SJCRH30 (cell line): ENCODE measurements at regions not wholly inside any gene's neighbourhood (a gene's known extent, or its start where the extent isn't known, plus 50 kb on each side); places are given as distances from the start of the nearest gene placed in this dataset.
"Not testable (repeated sequence)": the region's sequence is repeated elsewhere in the genome, so short reads cannot be mapped to it uniquely, and the experiment has no call there.

Source experiments
- DNase-seq, 2 experiments: peaks; one replicate each; pipeline ENCODE4 v3.0.0-alpha.2; 2015 to 2020
- H3K27ac ChIP-seq: fragments of 250-450 bp; sonication (Bioruptor Pico); 2 replicates; pipeline ENCODE4 v1.5.1; 2020; ENCODE audit warnings: mild to moderate bottlenecking, moderate library complexity
- H3K27me3 ChIP-seq: fragments of 250-450 bp; sonication (Bioruptor Pico); 2 replicates; pipeline ENCODE4 v1.5.1; 2020; ENCODE audit warnings: mild to moderate bottlenecking, moderate library complexity
- H3K36me3 ChIP-seq: fragments of 250-450 bp; sonication (Bioruptor Pico); 2 replicates; pipeline ENCODE4 v1.5.1; 2020; ENCODE audit warnings: mild to moderate bottlenecking, moderate library complexity
- H3K4me1 ChIP-seq: fragments of 250-450 bp; sonication (Bioruptor Pico); 2 replicates; pipeline ENCODE4 v1.5.1; 2020; ENCODE audit warnings: mild to moderate bottlenecking, moderate library complexity
- H3K4me3 ChIP-seq: fragments of 250-450 bp; sonication (Bioruptor Pico); 2 replicates; pipeline ENCODE4 v1.5.1; 2020; ENCODE audit warnings: mild to moderate bottlenecking, moderate library complexity
- H3K9me3 ChIP-seq: fragments of 250-450 bp; sonication (Bioruptor Pico); replicated peaks from 2 replicates; pipeline ENCODE4 v1.5.1; 2020; ENCODE audit warnings: mild to moderate bottlenecking, moderate library complexity

- H3K9me3 ChIP-seq, result no peaks in the 10 kb centered on the region
- H3K27ac ChIP-seq, result no peak overlapping the region
- DNase-seq, result no peak
- H3K27me3 ChIP-seq, result no peaks in the 10 kb centered on the region
- no peaks in the 10 kb centered on the region for H3K36me3 ChIP-seq
- H3K4me3 ChIP-seq, result no peak overlapping the region
- no peaks in the 10 kb centered on the region for H3K4me1 ChIP-seq
These were observed 1291.6 kb upstream of the ZEB2 start for GRCh38 chr2:145811276-145812164.

GRCh38 chr2:145807968-145808367 lies 1288.0 kb upstream of the ZEB2 start:
- Histone ChIP-seq H3K27ac (no peak overlapping the region), H3K9me3 (no peaks in the 10 kb centered on the region), H3K36me3 (no peaks in the 10 kb centered on the region), H3K4me1 (no peaks in the 10 kb centered on the region), H3K27me3 (no peaks in the 10 kb centered on the region), H3K4me3 (no peak overlapping the region)
- no peak for DNase-seq

- Histone ChIP-seq H3K36me3 (no peaks in the 10 kb centered on the region), H3K27me3 (no peaks in the 10 kb centered on the region), H3K27ac (no peak overlapping the region), H3K4me1 (no peaks in the 10 kb centered on the region), H3K4me3 (no peak overlapping the region), H3K9me3 (no peaks in the 10 kb centered on the region)
- DNase-seq, result no peak
These were observed 1287.6 kb upstream of the ZEB2 start for GRCh38 chr2:145807554-145807953.

- no peaks in the 10 kb centered on the region for H3K27me3 ChIP-seq
- DNase-seq, result no peak
- no peak overlapping the region for H3K27ac ChIP-seq
- H3K4me1 ChIP-seq, result no peaks in the 10 kb centered on the region
- H3K4me3 ChIP-seq, result no peak overlapping the region
- no peaks in the 10 kb centered on the region for H3K36me3 ChIP-seq
- no peaks in the 10 kb centered on the region for H3K9me3 ChIP-seq
These were observed 1286.6 kb upstream of the ZEB2 start for GRCh38 chr2:145806546-145806945.

GRCh38 chr2:145802133-145802532 lies 1282.2 kb upstream of the ZEB2 start:
- Histone ChIP-seq H3K27ac (no peak overlapping the region), H3K36me3 (no peaks in the 10 kb centered on the region), H3K4me3 (no peak overlapping the region), H3K4me1 (no peaks in the 10 kb centered on the region), H3K9me3 (no peaks in the 10 kb centered on the region), H3K27me3 (no peaks in the 10 kb centered on the region)
- DNase-seq, result no peak

GRCh38 chr2:145801210-145801609 lies 1281.3 kb upstream of the ZEB2 start:
- no peak overlapping the region for H3K4me3 ChIP-seq
- H3K27ac ChIP-seq, result no peak overlapping the region
- no peaks in the 10 kb centered on the region for H3K9me3 ChIP-seq
- no peak for DNase-seq
- no peaks in the 10 kb centered on the region for H3K27me3 ChIP-seq
- no peaks in the 10 kb centered on the region for H3K36me3 ChIP-seq
- H3K4me1 ChIP-seq, result no peaks in the 10 kb centered on the region

GRCh38 chr2:145800151-145801091 lies 1280.5 kb upstream of the ZEB2 start:
- Histone ChIP-seq H3K27me3 (no peaks in the 10 kb centered on the region), H3K9me3 (no peaks in the 10 kb centered on the region), H3K36me3 (no peaks in the 10 kb centered on the region), H3K4me1 (no peaks in the 10 kb centered on the region), H3K27ac (no peak overlapping the region), H3K4me3 (no peak overlapping the region)
- peak in 1 of 2 experiments; percentile 7 for DNase-seq

- H3K4me1 ChIP-seq, result no peaks in the 10 kb centered on the region
- H3K27ac ChIP-seq, result no peak overlapping the region
- no peaks in the 10 kb centered on the region for H3K36me3 ChIP-seq
- H3K9me3 ChIP-seq, result no peaks in the 10 kb centered on the region
- H3K27me3 ChIP-seq, result no peaks in the 10 kb centered on the region
- no peak for DNase-seq
- H3K4me3 ChIP-seq, result no peak overlapping the region
These were observed 1279.7 kb upstream of the ZEB2 start for GRCh38 chr2:145799595-145800108.

GRCh38 chr2:145798419-145798818 lies 1278.5 kb upstream of the ZEB2 start:
- no peak overlapping the region for H3K27ac ChIP-seq
- DNase-seq, result no peak
- no peak overlapping the region for H3K4me3 ChIP-seq
- H3K4me1 ChIP-seq, result no peaks in the 10 kb centered on the region
- H3K36me3 ChIP-seq, result no peaks in the 10 kb centered on the region
- no peaks in the 10 kb centered on the region for H3K9me3 ChIP-seq
- no peaks in the 10 kb centered on the region for H3K27me3 ChIP-seq

GRCh38 chr2:145797692-145798091 lies 1277.8 kb upstream of the ZEB2 start:
- Histone ChIP-seq H3K27ac (no peak overlapping the region), H3K4me1 (no peaks in the 10 kb centered on the region)
- DNase-seq, result no peak

GRCh38 chr2:145792745-145793144 lies 1272.8 kb upstream of the ZEB2 start:
- Histone ChIP-seq H3K27me3 (no peaks in the 10 kb centered on the region), H3K27ac (no peak overlapping the region), H3K4me1 (no peaks in the 10 kb centered on the region), H3K4me3 (no peak overlapping the region), H3K9me3 (no peaks in the 10 kb centered on the region), H3K36me3 (no peaks in the 10 kb centered on the region)
- DNase-seq, result peak in 1 of 2 experiments; percentile 13

More at GRCh38 chr2:145797692-145798091, 1277.8 kb upstream of the ZEB2 start:
- no peaks in the 10 kb centered on the region for H3K9me3 ChIP-seq
- H3K36me3 ChIP-seq, result no peaks in the 10 kb centered on the region
- no peak overlapping the region for H3K4me3 ChIP-seq
- no peaks in the 10 kb centered on the region for H3K27me3 ChIP-seq

- Histone ChIP-seq H3K27ac (no peak overlapping the region), H3K4me3 (no peak overlapping the region), H3K9me3 (peaks cover under 1% of the 10 kb centered on the region; the same call in 1 of the 2 replicates), H3K4me1 (no peaks in the 10 kb centered on the region), H3K36me3 (no peaks in the 10 kb centered on the region), H3K27me3 (no peaks in the 10 kb centered on the region)
- DNase-seq, result no peak
These were observed 1269.7 kb upstream of the ZEB2 start for GRCh38 chr2:145789636-145790035.

GRCh38 chr2:145787597-145788361 lies 1267.9 kb upstream of the ZEB2 start:
- H3K36me3 ChIP-seq, H3K4me3 ChIP-seq, H3K27me3 ChIP-seq: not testable (repeated sequence)

GRCh38 chr2:145782607-145783006 lies 1262.7 kb upstream of the ZEB2 start:
- H3K9me3 ChIP-seq, H3K36me3 ChIP-seq, H3K27ac ChIP-seq, H3K4me3 ChIP-seq, DNase-seq, H3K27me3 ChIP-seq, H3K4me1 ChIP-seq: not testable (repeated sequence)

More at GRCh38 chr2:145787597-145788361, 1267.9 kb upstream of the ZEB2 start:
- not testable (repeated sequence) for H3K9me3 ChIP-seq, H3K4me1 ChIP-seq, DNase-seq, H3K27ac ChIP-seq
